Lung (tissue), 11 donors: ENCODE measurements at regions not wholly inside any gene's neighbourhood (a gene's known extent, or its start where the extent isn't known, plus 50 kb on each side); places are given as distances from the start of the nearest gene placed in this dataset.

Experiments used
- ATAC-seq: fragments of 200-7000 bp; cut with Tn5 transposase; one replicate; pipeline ENCODE4 v1.9.1; 2020; ENCODE audit warnings: moderate number of reproducible peaks; ENCODE audit not compliant: insufficient read depth, low FRiP score
- DNase-seq, 3 donors: peaks; one replicate each; pipeline ENCODE4 v3.0.0-alpha.2; 2013 to 2017
- H3K27ac ChIP-seq, 2 donors: one replicate each; pipeline ENCODE4 v1.5.1; 2013; ENCODE audit warnings: mild to moderate bottlenecking in 2 of 2, moderate library complexity in 2 of 2, control low read depth in 1 of 2, inconsistent platforms in 1 of 2, low read depth in 1 of 2, low read length in 1 of 2
- H3K27me3 ChIP-seq, 3 donors: one replicate each; pipeline ENCODE4 v1.5.1; 2013; ENCODE audit warnings: low read length in 2 of 3; ENCODE audit not compliant: control insufficient read depth in 3 of 3, insufficient read depth in 3 of 3
- H3K36me3 ChIP-seq, 4 donors: one replicate each; pipeline ENCODE4 v1.5.1; 2013; ENCODE audit warnings: low read length in 4 of 4, mild to moderate bottlenecking in 1 of 4, moderate library complexity in 1 of 4; ENCODE audit not compliant: control insufficient read depth in 4 of 4, insufficient read depth in 4 of 4
- H3K4me1 ChIP-seq, 5 donors: one replicate each; pipeline ENCODE4 v1.5.1; 2013; ENCODE audit warnings: low read length in 5 of 5, mild to moderate bottlenecking in 2 of 5, moderate library complexity in 1 of 5; ENCODE audit not compliant: control insufficient read depth in 5 of 5, insufficient read depth in 5 of 5
- H3K4me3 ChIP-seq: one replicate; pipeline ENCODE4 v1.5.1; 2013; ENCODE audit warnings: mild to moderate bottlenecking, control low read depth, moderate library complexity
- H3K9ac ChIP-seq, 2 donors: one replicate each; pipeline ENCODE4 v1.5.1; 2013; ENCODE audit warnings: low read length in 2 of 2, control low read depth in 1 of 2; ENCODE audit not compliant: insufficient read depth in 1 of 2
- H3K9me3 ChIP-seq, 4 donors: one replicate each; pipeline ENCODE4 v1.5.1; 2013; ENCODE audit warnings: low read length in 3 of 4, mild to moderate bottlenecking in 1 of 4, moderate library complexity in 1 of 4; ENCODE audit not compliant: control insufficient read depth in 4 of 4, insufficient read depth in 3 of 4
- WGBS, 2 donors: extraction: QIAGEN DNeasy Blood & Tissue Kit; methylation state at CpG; one replicate each; pipeline ENCODE4 v1.1.7; 2013; 5-methylcytosine and 5-hydroxymethylcytosine counted together
- TF ChIP-seq, protein P1 (sequence below): IDR thresholded peaks from 2 replicates; pipeline ENCODE4 v1.5.1; 2012; ENCODE audit warnings: mild to moderate bottlenecking; ENCODE audit errors: control extremely low read depth, extremely low read depth
- donor health status: control.
- donor health status: control.
- donor health status: Bipolar disorder and iron deficiency.
- donor health status: healthy.
- donor health status: DM: yes; HTN: yes; CAD: no.

DNA sequence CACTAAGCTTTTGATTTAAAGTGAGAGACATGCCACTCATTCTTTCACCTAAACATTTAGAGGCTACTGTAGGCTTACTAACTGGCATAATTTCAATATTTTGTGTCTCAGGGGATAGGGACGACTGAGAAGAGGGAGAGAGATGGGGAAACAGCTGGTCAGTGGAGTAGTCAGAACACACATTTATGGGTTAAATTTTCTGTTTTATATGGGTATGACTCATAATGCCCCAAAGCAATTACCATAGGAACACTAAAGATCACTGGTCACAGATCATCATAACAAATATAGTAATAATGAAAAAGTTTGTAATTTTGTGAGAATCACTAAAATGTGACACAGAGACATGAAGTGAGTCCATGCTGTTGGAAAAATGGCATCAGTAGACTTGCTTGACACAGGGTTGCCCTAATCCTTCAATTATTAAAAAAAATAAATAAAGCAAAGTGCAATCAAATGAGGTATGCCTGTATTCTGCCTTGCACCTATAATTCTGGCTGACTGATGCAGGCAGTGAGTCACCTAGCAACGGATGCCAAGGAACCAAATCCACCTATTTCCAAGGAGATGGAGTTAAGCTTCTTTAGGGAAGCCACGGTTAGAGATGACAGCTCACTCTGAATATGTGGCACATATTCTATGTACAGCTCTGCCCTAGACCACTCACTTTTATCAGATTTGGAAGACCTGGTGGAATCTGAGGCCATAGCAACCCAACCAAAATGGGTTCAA lies 166.1 kb downstream of the MARCHF11 start:
- peaks cover 0 to 13% (median 11%) of the 10 kb centered on the region in 4 donors for H3K9me3 ChIP-seq
- H3K4me3 ChIP-seq: no peak overlapping the region
- WGBS, 2 donors: 67 to 73% methylated on average over 3 of the region's 3 CpGs
- H3K4me1 ChIP-seq: no peaks in the 10 kb centered on the region
- no peaks in the 10 kb centered on the region for H3K27me3 ChIP-seq
- no peak overlapping the region for H3K27ac ChIP-seq
- ATAC-seq: no peak
- DNase-seq: no peak
- no peak overlapping the region for H3K9ac ChIP-seq
- no peaks in the 10 kb centered on the region for H3K36me3 ChIP-seq
- TF ChIP-seq, protein P1, sequence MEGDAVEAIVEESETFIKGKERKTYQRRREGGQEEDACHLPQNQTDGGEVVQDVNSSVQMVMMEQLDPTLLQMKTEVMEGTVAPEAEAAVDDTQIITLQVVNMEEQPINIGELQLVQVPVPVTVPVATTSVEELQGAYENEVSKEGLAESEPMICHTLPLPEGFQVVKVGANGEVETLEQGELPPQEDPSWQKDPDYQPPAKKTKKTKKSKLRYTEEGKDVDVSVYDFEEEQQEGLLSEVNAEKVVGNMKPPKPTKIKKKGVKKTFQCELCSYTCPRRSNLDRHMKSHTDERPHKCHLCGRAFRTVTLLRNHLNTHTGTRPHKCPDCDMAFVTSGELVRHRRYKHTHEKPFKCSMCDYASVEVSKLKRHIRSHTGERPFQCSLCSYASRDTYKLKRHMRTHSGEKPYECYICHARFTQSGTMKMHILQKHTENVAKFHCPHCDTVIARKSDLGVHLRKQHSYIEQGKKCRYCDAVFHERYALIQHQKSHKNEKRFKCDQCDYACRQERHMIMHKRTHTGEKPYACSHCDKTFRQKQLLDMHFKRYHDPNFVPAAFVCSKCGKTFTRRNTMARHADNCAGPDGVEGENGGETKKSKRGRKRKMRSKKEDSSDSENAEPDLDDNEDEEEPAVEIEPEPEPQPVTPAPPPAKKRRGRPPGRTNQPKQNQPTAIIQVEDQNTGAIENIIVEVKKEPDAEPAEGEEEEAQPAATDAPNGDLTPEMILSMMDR: no peak

DNA sequence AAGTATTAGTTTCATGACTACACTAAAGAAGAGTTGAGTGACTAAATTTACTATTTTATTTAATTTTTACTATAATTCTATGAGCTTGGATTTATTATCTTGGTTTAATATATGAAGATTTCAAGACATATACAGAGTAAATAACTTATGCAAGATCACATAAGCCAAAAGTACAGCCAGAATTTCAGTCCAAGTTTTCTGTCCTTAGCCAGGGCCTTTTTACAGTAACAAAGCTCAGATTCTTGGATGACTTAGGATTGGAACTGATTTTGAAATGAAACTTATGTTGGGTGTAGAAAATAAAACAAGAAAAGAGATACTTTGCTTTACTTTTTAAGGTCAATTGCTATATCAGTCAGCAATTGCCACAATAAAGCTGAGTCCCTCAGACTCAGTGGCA lies 170.3 kb downstream of the MARCHF11 start:
- no peak overlapping the region for H3K4me3 ChIP-seq
- no peaks in the 10 kb centered on the region for H3K36me3 ChIP-seq
- H3K27me3 ChIP-seq: no peaks in the 10 kb centered on the region
- DNase-seq: no peak
- no peak overlapping the region for H3K27ac ChIP-seq
- ATAC-seq: no peak
- H3K9me3 ChIP-seq: peaks cover 0 to 10% (median 8%) of the 10 kb centered on the region in 4 donors
- no peak overlapping the region for H3K9ac ChIP-seq
- TF ChIP-seq, protein P1: no peak
- no peaks in the 10 kb centered on the region for H3K4me1 ChIP-seq

DNA sequence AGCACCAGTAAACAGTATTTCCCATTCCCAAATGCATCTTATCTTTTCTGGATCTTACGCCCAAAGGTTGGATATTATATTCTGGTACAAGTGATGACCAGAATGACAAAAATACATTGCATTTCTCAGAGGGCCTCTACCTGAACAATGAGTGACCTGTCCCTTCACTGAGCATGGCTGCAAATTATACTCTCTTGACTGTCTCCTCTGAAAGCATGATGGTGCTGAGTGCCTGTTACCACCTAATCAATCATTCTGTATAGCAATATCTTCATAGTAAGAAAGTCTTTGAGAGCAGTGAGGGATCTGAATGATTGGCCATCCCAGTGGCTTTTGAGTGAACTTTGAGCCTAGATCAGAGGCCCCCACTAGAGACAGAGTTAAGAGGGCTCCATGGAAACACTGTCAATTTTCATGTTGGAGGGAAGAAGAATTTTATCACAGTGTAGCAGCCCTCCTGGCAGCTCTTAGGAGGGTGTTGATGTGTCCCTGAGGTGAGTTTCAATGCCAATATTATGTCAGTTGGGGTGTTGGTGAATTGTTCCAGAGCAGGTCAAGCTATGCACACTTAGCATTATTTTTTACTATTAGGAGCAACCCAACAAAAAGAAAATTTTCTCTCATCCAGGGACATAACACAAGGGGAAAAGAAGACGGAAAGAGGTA lies 171.7 kb downstream of the MARCHF11 start:
- TF ChIP-seq, protein P1: no peak
- Histone ChIP-seq H3K9ac (no peak overlapping the region), H3K9me3 (peaks cover 0 to 10% (median 7%) of the 10 kb centered on the region in 4 donors), H3K27ac (no peak overlapping the region), H3K27me3 (no peaks in the 10 kb centered on the region), H3K36me3 (no peaks in the 10 kb centered on the region), H3K4me3 (no peak overlapping the region), H3K4me1 (no peaks in the 10 kb centered on the region)
- WGBS, 2 donors: 92 to 95% methylated on average over 2 of the region's 2 CpGs
- ATAC-seq (no peak), DNase-seq (no peak)
